ENCODE measurements at regions not wholly inside any gene's neighbourhood (a gene's known extent, or its start where the extent isn't known, plus 50 kb on each side); places are given as distances from the start of the nearest gene placed in this dataset.

GRCh38 chr12:115370207-115370606, 686.2 kb upstream of the TBX3 start:
- Histone ChIP-seq H2AFZ (ENCODE audit: low read depth, low read length, poor library complexity, severe bottlenecking) (no peak overlapping the region), H3K36me3 (ENCODE audit: control insufficient read depth in 1 of 2, insufficient read depth in 2 of 2, low read length in 2 of 2) (no peaks in the 10 kb centered on the region), H3K9ac (ENCODE audit: low read length) (no peak overlapping the region), H3K9me2 (ENCODE audit: insufficient read depth) (no peaks in the 10 kb centered on the region), H3K79me2 (ENCODE audit: insufficient read depth, low read length) (no peaks in the 10 kb centered on the region), H4K20me1 (ENCODE audit: insufficient read depth) (no peaks in the 10 kb centered on the region), H3K4me2 (ENCODE audit: low read length) (no peak overlapping the region), H3K27me3 (ENCODE audit: insufficient read depth, low read length) (no peaks in the 10 kb centered on the region), H3K27ac (ENCODE audit: low read depth, low read length) (no peak overlapping the region), H3K4me1 (ENCODE audit: control insufficient read depth in 1 of 2, insufficient read depth in 2 of 2, low read length in 2 of 2) (peaks cover 0 to 6% of the 10 kb centered on the region in 2 experiments; a peak in 1 of 4 replicates), H3K4me3 (replicated peaks in 1 of 2; ENCODE audit: low read depth in 1 of 2, low read length in 2 of 2) (no peak overlapping the region), H3K9me3 (ENCODE audit: control insufficient read depth in 1 of 2, insufficient read depth in 1 of 2, low read depth in 1 of 2, low read length in 2 of 2) (no peaks in the 10 kb centered on the region)
- CTCF ChIA-PET, result no interaction called here
- no peak for DNase-seq (ENCODE audit: low read depth, low spot score)
- TF ChIP-seq ATF3 (IDR thresholded peaks at IDR 0.05), result no peak
- no peak for TF ChIP-seq CBX3 (IDR thresholded peaks at IDR 0.05; ENCODE audit: low read depth)
- no peak for TF ChIP-seq REST (IDR thresholded peaks at IDR 0.05; ENCODE audit: low read depth)
- no peak for TF ChIP-seq EZH2 (IDR thresholded peaks at IDR 0.05)
- no peak for TF ChIP-seq FOSL1 (IDR thresholded peaks at IDR 0.05; ENCODE audit: low read depth)
- TF ChIP-seq POLR2AphosphoS5 (IDR thresholded peaks at IDR 0.05; ENCODE audit: low read depth, low read length), result no peak
- TF ChIP-seq CTCF (IDR thresholded peaks at IDR 0.05 in 2 of 3, conservative IDR thresholded peaks at IDR 0.05 in 1 of 3; ENCODE audit: borderline replicate concordance in 1 of 3, insufficient read depth in 1 of 3, low read depth in 2 of 3, low read length in 2 of 3), result no peak
- TF ChIP-seq SIN3A (IDR thresholded peaks at IDR 0.05; ENCODE audit: low read depth), result no peak
- TF ChIP-seq ZFX (IDR thresholded peaks at IDR 0.05), result no peak
- TF ChIP-seq ZBTB33 (IDR thresholded peaks at IDR 0.05; ENCODE audit: extremely low read depth, insufficient replicate concordance, low read length), result no peak
- no peak for TF ChIP-seq CEBPB (IDR thresholded peaks at IDR 0.05; ENCODE audit: low read depth)
- no peak for TF ChIP-seq EZH2phosphoT487 (IDR thresholded peaks at IDR 0.05; ENCODE audit: borderline replicate concordance)
- TF ChIP-seq EGR1 (IDR thresholded peaks at IDR 0.05; ENCODE audit: low read depth), result no peak
- TF ChIP-seq POLR2A (IDR thresholded peaks at IDR 0.05; ENCODE audit: borderline replicate concordance, extremely low read depth, insufficient read depth, insufficient read length), result no peak
- TF ChIP-seq YY1 (IDR thresholded peaks at IDR 0.05; ENCODE audit: extremely low read depth, insufficient replicate concordance, low read depth, low read length), result no peak
- TF ChIP-seq RAD21 (IDR thresholded peaks at IDR 0.05; ENCODE audit: low read depth), result no peak
- POLR2A ChIA-PET, result no interaction called here
- no peak for ATAC-seq
- RAD21 ChIA-PET (ENCODE audit: low non-redundant PET in 1 of 2, low total read pairs in 2 of 2, uncharacterized antibody in 2 of 2, unreplicated experiment in 2 of 2), result no interaction called here
- BruUV-seq (replicated peaks), result no TSS peak
- intact Hi-C loops (cut with micrococcal nuclease), result no loop called here

Measured in HCT116 (cell line).